Erythroblast (primary cell): ENCODE measurements at regions not wholly inside any gene's neighbourhood (a gene's known extent, or its start where the extent isn't known, plus 50 kb on each side); places are given as distances from the start of the nearest gene placed in this dataset.

ENCODE experiments used
- GATA1 ChIP-seq: IDR thresholded peaks from 2 replicates; pipeline ENCODE4 v1.6.1; 2011; ENCODE audit warnings: low read depth, mild to moderate bottlenecking, control low read depth, low read length, moderate library complexity
- POLR2A ChIP-seq: IDR thresholded peaks from 2 replicates; pipeline ENCODE4 v1.6.1; 2011; ENCODE audit warnings: mild to moderate bottlenecking, low read length

DNA sequence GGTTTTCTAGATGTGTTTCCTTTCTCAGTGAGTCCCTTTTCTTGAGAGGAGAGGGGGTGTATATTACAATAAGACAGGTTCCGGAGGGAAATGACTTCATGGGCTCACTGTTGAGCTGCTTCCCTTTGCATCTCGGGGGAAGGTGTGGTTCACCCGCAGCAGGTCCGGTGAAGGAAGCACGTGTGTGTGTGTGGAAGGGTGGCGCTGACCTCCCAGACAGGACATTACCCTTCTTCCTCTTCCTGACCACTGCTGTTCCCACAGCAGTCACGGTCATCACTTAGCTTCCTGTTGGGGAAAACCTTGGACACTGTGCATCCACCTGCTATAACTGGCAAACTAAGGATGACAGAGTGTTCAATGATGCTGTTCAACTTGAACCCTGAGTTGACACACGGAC is 83.6 kb downstream of the PLEKHG1 start:
- TF ChIP-seq POLR2A (no peak), GATA1 (no peak)
